ENCODE measurements at regions not wholly inside any gene's neighbourhood (a gene's known extent, or its start where the extent isn't known, plus 50 kb on each side); places are given as distances from the start of the nearest gene placed in this dataset.

GRCh38 chr20:22490287-22491193 lies 93.8 kb downstream of the FOXA2 start (continued):
- TF ChIP-seq IRF9 (CRISPR knock-in tag; IDR thresholded peaks at IDR 0.05; ENCODE audit: borderline replicate concordance) (peak; percentile 89), TBX3 (IDR thresholded peaks at IDR 0.05; ENCODE audit: borderline replicate concordance) (peak; percentile 84), ZNF570 (CRISPR knock-in tag; IDR thresholded peaks at IDR 0.05; ENCODE audit: borderline replicate concordance) (no peak), FOXA1 (IDR thresholded peaks at IDR 0.05) (no peak), FOXA1 (CRISPR knock-in tag; IDR thresholded peaks at IDR 0.05) (peak; percentile 95), FOSL2 (CRISPR knock-in tag; IDR thresholded peaks at IDR 0.05) (peak; percentile 75), GABPA (IDR thresholded peaks at IDR 0.05; ENCODE audit: low read depth, low read length) (no peak), GABPA (CRISPR knock-in tag; IDR thresholded peaks at IDR 0.05; ENCODE audit: low read depth) (peak; percentile 46), HDAC1 (CRISPR knock-in tag; IDR thresholded peaks at IDR 0.05) (peak; percentile 65), MAFF (IDR thresholded peaks at IDR 0.05; ENCODE audit: low read depth, low read length) (peak; percentile 78), HNRNPK (IDR thresholded peaks at IDR 0.05; ENCODE audit: low read depth, low read length, poor library complexity, severe bottlenecking) (no peak), ARNT2 (CRISPR knock-in tag; IDR thresholded peaks at IDR 0.05; ENCODE audit: low read depth) (peak; percentile 15; the same call in 1 of the 2 replicates), SIN3B (IDR thresholded peaks at IDR 0.05; ENCODE audit: low read length) (no peak), ZNF773 (CRISPR knock-in tag; IDR thresholded peaks at IDR 0.05; ENCODE audit: borderline replicate concordance) (no peak), SNAI1 (CRISPR knock-in tag; IDR thresholded peaks at IDR 0.05; ENCODE audit: borderline replicate concordance) (peak; percentile 94; the same call in 1 of the 2 replicates), BCL6 (CRISPR knock-in tag; IDR thresholded peaks at IDR 0.05) (peak; percentile 87), ZKSCAN8 (CRISPR knock-in tag; IDR thresholded peaks at IDR 0.05; ENCODE audit: borderline replicate concordance) (no peak; the same call in 1 of the 2 replicates), ZNF274 (CRISPR knock-in tag; IDR thresholded peaks at IDR 0.05) (peak; percentile 96), ETV5 (CRISPR knock-in tag; IDR thresholded peaks at IDR 0.05; ENCODE audit: borderline replicate concordance) (peak; percentile 68; the same call in 1 of the 2 replicates), ZNF816 (CRISPR knock-in tag; IDR thresholded peaks at IDR 0.05; ENCODE audit: borderline replicate concordance) (no peak), NRL (CRISPR knock-in tag; IDR thresholded peaks at IDR 0.05; ENCODE audit: borderline replicate concordance) (peak; percentile 94), THYN1 (CRISPR knock-in tag; IDR thresholded peaks at IDR 0.05; ENCODE audit: borderline replicate concordance, low read depth) (0 out of 2 replicates have a peak, but pooled peaks have one; percentile 43)
- TF ChIP-seq, protein P1, sequence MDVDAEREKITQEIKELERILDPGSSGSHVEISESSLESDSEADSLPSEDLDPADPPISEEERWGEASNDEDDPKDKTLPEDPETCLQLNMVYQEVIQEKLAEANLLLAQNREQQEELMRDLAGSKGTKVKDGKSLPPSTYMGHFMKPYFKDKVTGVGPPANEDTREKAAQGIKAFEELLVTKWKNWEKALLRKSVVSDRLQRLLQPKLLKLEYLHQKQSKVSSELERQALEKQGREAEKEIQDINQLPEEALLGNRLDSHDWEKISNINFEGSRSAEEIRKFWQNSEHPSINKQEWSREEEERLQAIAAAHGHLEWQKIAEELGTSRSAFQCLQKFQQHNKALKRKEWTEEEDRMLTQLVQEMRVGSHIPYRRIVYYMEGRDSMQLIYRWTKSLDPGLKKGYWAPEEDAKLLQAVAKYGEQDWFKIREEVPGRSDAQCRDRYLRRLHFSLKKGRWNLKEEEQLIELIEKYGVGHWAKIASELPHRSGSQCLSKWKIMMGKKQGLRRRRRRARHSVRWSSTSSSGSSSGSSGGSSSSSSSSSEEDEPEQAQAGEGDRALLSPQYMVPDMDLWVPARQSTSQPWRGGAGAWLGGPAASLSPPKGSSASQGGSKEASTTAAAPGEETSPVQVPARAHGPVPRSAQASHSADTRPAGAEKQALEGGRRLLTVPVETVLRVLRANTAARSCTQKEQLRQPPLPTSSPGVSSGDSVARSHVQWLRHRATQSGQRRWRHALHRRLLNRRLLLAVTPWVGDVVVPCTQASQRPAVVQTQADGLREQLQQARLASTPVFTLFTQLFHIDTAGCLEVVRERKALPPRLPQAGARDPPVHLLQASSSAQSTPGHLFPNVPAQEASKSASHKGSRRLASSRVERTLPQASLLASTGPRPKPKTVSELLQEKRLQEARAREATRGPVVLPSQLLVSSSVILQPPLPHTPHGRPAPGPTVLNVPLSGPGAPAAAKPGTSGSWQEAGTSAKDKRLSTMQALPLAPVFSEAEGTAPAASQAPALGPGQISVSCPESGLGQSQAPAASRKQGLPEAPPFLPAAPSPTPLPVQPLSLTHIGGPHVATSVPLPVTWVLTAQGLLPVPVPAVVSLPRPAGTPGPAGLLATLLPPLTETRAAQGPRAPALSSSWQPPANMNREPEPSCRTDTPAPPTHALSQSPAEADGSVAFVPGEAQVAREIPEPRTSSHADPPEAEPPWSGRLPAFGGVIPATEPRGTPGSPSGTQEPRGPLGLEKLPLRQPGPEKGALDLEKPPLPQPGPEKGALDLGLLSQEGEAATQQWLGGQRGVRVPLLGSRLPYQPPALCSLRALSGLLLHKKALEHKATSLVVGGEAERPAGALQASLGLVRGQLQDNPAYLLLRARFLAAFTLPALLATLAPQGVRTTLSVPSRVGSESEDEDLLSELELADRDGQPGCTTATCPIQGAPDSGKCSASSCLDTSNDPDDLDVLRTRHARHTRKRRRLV (CRISPR knock-in tag; IDR thresholded peaks at IDR 0.05) = peak; percentile 72
- TF ChIP-seq, protein P2, sequence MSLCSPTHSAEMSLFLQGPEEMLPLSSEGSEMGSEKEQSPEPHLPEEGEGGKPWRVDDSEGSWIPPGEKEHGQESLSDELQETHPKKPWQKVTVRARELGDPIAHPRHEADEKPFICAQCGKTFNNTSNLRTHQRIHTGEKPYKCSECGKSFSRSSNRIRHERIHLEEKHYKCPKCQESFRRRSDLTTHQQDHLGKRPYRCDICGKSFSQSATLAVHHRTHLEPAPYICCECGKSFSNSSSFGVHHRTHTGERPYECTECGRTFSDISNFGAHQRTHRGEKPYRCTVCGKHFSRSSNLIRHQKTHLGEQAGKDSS (CRISPR knock-in tag; IDR thresholded peaks at IDR 0.05; ENCODE audit: borderline replicate concordance, low read depth) = 0 out of 2 replicates have a peak, but pooled peaks have one; percentile 81

Measured in HepG2 (cell line).